GM10248 (cell line): ENCODE measurements at regions not wholly inside any gene's neighbourhood (a gene's known extent, or its start where the extent isn't known, plus 50 kb on each side); places are given as distances from the start of the nearest gene placed in this dataset.
"Not testable (repeated sequence)": the region's sequence is repeated elsewhere in the genome, so short reads cannot be mapped to it uniquely, and the experiment has no call there.

Experiments used
- CTCF ChIA-PET: fragments of 300-600 bp; sonication (Branson Sonifier 250); formaldehyde crosslinking; extraction: SDS; loops from one replicate; lab custom pipeline; 2021; ENCODE audit warnings: antibody characterized with exemption; lab: Yijun Ruan, JAX
- POLR2A ChIA-PET: fragments of 350-650 bp; sonication (Branson Sonifier 250); formaldehyde crosslinking; extraction: SDS; loops from one replicate; lab custom pipeline; 2020; ENCODE audit warnings: antibody characterized with exemption; lab: Yijun Ruan, JAX
- DNase-seq: peaks from one replicate; pipeline ENCODE4 v3.0.0; 2012; ENCODE audit errors: extremely low spot score
- TF ChIP-seq, protein P1 (sequence below): IDR thresholded peaks from 2 replicates; pipeline ENCODE4 v1.5.1; 2012; ENCODE audit warnings: mild to moderate bottlenecking, low read depth; ENCODE audit errors: extremely low read depth, missing control alignments, control extremely low read depth

DNA sequence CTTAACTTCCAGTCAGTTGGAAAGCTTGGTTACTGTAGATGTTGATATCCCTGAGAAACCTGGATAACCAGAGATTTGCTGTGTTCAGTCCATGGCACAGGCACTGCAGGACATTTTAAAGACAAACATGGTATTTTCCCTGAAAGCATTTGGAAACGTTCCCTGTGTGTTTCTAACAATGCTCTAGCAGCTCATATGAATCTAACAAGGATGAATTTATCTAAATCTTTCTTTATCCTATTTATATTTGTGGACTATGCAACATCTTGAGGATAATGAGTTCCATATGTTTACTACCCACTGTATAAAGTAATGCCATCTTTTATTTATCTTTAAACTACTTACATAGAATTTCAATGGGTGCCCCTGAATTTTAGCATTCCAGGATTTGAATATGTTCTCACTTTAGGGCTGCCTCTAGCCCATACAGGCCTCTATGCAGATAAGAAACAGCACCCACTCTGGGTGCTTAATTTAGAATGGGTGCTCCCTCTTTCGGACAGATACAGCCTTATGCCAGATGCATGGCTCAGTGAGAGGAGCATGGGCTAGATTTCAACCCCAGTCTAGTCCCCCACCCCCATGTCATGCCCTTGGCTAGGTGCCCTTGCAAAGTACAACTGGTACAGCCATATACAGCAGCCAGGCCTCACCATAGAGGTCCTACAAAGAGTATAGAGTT is 50.6 kb upstream of the NEMP2 start:
- DNase-seq: no peak
- ChIA-PET CTCF (interaction anchor here (1.0 to 2.6 kb wide), 5 partner anchors 9 to 72 kb away, joined by 3 to 10 read pairs (median 4); no protein-coding TSS in a partner anchor), POLR2A (no interaction called here)
- TF ChIP-seq, protein P1, sequence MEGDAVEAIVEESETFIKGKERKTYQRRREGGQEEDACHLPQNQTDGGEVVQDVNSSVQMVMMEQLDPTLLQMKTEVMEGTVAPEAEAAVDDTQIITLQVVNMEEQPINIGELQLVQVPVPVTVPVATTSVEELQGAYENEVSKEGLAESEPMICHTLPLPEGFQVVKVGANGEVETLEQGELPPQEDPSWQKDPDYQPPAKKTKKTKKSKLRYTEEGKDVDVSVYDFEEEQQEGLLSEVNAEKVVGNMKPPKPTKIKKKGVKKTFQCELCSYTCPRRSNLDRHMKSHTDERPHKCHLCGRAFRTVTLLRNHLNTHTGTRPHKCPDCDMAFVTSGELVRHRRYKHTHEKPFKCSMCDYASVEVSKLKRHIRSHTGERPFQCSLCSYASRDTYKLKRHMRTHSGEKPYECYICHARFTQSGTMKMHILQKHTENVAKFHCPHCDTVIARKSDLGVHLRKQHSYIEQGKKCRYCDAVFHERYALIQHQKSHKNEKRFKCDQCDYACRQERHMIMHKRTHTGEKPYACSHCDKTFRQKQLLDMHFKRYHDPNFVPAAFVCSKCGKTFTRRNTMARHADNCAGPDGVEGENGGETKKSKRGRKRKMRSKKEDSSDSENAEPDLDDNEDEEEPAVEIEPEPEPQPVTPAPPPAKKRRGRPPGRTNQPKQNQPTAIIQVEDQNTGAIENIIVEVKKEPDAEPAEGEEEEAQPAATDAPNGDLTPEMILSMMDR: no peak

DNA sequence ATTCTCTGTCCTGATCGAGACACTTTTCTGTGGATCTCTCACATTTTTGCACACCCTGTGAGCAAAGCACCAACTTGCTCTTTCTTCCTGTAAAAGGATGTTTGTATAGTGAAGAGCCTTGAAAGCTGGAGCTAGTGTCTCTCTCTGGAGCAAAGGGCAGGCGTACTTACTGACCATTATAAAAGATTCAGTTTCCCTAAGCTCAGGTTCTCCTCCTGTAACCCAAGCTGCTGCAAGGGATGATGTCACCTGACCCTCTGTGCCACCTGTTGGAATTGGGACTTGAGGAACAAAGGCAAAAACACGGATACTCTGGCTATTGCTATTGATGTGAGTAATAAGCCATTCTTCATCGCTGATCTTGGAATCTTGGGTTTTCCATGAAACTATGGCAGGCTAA is 52.6 kb upstream of the NEMP2 start:
- TF ChIP-seq, protein P1: no peak
- DNase-seq: no peak
- ChIA-PET CTCF (interaction anchor here (0.9 kb wide), 1 partner anchor 16 kb away, joined by 4 read pairs; no protein-coding TSS in a partner anchor), POLR2A (no interaction called here)

DNA sequence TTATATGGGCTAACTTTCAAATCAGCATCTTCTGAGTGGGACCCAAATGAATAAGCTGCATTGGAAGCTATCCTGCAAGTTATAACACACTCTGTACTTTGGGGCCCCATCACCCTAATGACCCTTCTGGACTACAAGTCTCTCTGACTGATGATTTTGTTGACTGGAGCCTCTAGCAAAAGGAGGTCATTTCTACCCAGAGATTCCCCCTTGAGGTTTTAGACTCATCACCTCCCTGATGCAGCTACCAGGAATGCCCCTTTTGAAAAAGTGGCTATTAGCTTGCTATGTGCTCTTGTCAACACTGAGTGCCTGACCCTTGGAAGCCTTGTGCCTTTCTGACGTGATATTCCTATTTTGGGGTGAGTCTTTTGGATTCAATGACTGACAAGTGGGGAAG is 54.5 kb upstream of the NEMP2 start:
- ChIA-PET CTCF (interaction anchor here (0.8 to 1.7 kb wide), 7 partner anchors 8 to 36 kb away, joined by 3 to 7 read pairs (median 3); no protein-coding TSS in a partner anchor), POLR2A (interaction anchor here (0.6 kb wide), 1 partner anchor 73 kb away, joined by 3 read pairs; no protein-coding TSS in a partner anchor)
- TF ChIP-seq, protein P1: no peak
- DNase-seq: no peak

DNA sequence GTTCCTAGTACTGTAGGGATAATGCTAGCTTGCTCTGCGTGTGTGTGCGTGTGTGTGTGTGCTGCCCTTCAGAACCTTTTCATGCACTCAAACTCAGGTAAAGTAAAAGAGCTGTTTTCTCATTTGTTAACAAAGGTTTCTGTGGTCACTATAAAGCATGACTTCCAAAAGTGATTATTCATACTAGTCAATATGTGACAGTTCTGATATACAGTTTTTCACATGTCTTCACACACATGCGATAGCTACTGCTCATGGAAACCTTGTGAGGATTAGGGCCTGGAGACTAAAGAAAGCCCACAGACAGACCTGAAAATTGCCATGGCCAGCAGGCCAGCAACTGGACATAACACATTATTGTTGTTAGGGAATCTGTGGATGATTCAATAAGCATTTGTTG is 56.9 kb upstream of the NEMP2 start:
- no peak for DNase-seq
- POLR2A ChIA-PET: no interaction called here
- TF ChIP-seq, protein P1: no peak
- CTCF ChIA-PET: interaction anchor here (0.8 to 4.8 kb wide), 5 partner anchors 9 to 56 kb away, joined by 3 to 17 read pairs (median 3); no protein-coding TSS in a partner anchor

DNA sequence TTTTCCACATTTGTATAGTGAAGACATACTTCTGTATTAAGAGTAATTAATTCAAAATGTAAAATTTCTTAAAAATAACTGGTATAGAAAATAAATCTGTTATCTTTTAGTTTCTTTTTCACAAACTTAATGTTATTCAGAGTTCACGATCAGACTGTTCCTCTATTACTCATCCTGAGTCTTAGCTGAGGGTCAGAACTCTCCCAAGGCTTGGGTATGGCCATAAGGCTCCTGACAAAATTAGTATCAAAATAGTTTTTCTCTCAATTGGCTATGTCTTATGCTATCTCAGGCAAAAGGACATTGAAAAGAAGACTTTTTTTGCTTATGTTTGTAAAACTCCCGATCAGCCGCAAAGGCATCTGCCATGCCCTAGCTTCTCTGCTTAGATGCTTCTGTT is 56.1 kb upstream of the NAB1 start:
- DNase-seq: no peak
- ChIA-PET CTCF (interaction anchor here (0.8 to 4.8 kb wide), 6 partner anchors 8 to 43 kb away, joined by 3 to 17 read pairs (median 6); no protein-coding TSS in a partner anchor), POLR2A (no interaction called here)
- TF ChIP-seq, protein P1: no peak

DNA sequence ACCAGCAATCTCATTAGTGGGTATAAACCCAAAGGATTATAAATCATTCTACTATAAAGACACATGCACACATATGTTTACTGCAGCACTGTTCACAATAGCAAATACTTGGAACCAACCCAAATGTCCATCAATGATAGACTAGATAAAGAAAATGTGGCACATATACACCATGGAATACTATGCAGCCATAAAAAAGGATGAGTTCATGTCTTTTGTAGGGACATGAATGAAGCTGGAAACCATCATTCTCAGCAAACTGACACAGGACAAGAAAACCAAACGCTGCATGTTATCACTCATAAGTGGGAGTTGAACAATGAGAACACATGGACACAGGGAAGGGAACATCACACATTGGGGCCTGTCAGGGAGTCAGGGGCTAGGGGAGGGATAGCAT is 53.0 kb upstream of the NAB1 start:
- DNase-seq, POLR2A ChIA-PET: not testable (repeated sequence)
- CTCF ChIA-PET: interaction anchor here (1.6 kb wide), 1 partner anchor 11 kb away, joined by 4 read pairs; no protein-coding TSS in a partner anchor

DNA sequence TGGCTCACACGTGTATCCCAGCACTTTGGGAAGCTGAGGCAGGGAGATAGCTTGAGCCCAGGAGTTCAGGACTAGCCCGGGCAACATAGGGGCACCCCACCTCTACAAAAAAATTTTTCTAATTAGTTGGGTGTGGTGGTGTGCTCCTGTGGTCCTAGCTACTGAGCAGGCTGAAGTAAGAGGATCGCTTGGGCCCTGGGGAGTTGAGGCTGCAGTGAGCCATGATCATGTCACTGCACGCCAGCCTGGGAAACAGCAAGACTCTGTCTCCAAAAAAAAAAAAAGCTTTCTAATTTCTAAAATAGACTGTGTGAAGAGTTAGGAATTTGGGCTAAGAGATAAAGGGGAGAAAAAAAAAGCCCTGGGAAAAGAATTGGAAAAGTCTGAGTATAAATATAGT is 51.9 kb upstream of the NAB1 start:
- DNase-seq: no peak
- TF ChIP-seq, protein P1: no peak
- ChIA-PET POLR2A (no interaction called here), CTCF (interaction anchor here (1.6 kb wide), 1 partner anchor 10 kb away, joined by 4 read pairs; no protein-coding TSS in a partner anchor)
